Ishikawa (cell line): ENCODE measurements at regions not wholly inside any gene's neighbourhood (a gene's known extent, or its start where the extent isn't known, plus 50 kb on each side); places are given as distances from the start of the nearest gene placed in this dataset.

ENCODE experiments used
- EGR1 ChIP-seq: IDR thresholded peaks from 2 replicates; pipeline ENCODE4 v1.6.1; 2012
- EP300 ChIP-seq: IDR thresholded peaks from 2 replicates; pipeline ENCODE4 v1.6.1; 2012; ENCODE audit warnings: borderline replicate concordance
- MAX ChIP-seq: IDR thresholded peaks from 2 replicates; pipeline ENCODE4 v1.6.1; 2012
- NFIC ChIP-seq: IDR thresholded peaks from 2 replicates; pipeline ENCODE4 v1.6.1; 2012
- RAD21 ChIP-seq: IDR thresholded peaks from 2 replicates; pipeline ENCODE4 v1.6.1; 2012; ENCODE audit warnings: low read depth
- TCF12 ChIP-seq: IDR thresholded peaks from 2 replicates; pipeline ENCODE4 v1.6.1; 2012; ENCODE audit warnings: low read depth
- YY1 ChIP-seq: IDR thresholded peaks from 2 replicates; pipeline ENCODE4 v1.6.1; 2012; ENCODE audit warnings: low read depth

GRCh38 chr1:88502886-88503285, 181.2 kb upstream of the PKN2 start:
- TF ChIP-seq EP300 (no peak), RAD21 (no peak), MAX (no peak), EGR1 (no peak), YY1 (no peak), TCF12 (no peak), NFIC (no peak)
